Neuronal stem cell (in vitro differentiated cells): ENCODE measurements at regions not wholly inside any gene's neighbourhood (a gene's known extent, or its start where the extent isn't known, plus 50 kb on each side); places are given as distances from the start of the nearest gene placed in this dataset.

Experiments used
- DNase-seq: peaks from one replicate; pipeline ENCODE4 v3.0.0-alpha.2; 2013; ENCODE audit warnings: low spot score
- H2AFZ ChIP-seq: one replicate; pipeline ENCODE4 v1.6.1; 2013; ENCODE audit warnings: mild to moderate bottlenecking, low read length, inconsistent platforms
- H2AK5ac ChIP-seq: 2 replicates; pipeline ENCODE4 v1.6.1; 2013; ENCODE audit warnings: low read depth, mild to moderate bottlenecking, inconsistent platforms, low read length, moderate library complexity, mixed read lengths
- H2BK120ac ChIP-seq: 2 replicates; pipeline ENCODE4 v1.6.1; 2013; ENCODE audit warnings: low read depth, mild to moderate bottlenecking, inconsistent platforms, low read length, moderate library complexity, mixed read lengths
- H2BK12ac ChIP-seq: one replicate; pipeline ENCODE4 v1.6.1; 2013; ENCODE audit warnings: low read length, inconsistent platforms
- H2BK15ac ChIP-seq: 2 replicates; pipeline ENCODE4 v1.6.1; 2013; ENCODE audit warnings: mild to moderate bottlenecking, low read length, inconsistent platforms, mixed read lengths
- H2BK5ac ChIP-seq: one replicate; pipeline ENCODE4 v1.6.1; 2013; ENCODE audit warnings: inconsistent platforms, mild to moderate bottlenecking, low read length, moderate library complexity
- H3K14ac ChIP-seq: one replicate; pipeline ENCODE4 v1.6.1; 2013; ENCODE audit warnings: low read length, inconsistent platforms
- H3K18ac ChIP-seq: 2 replicates; pipeline ENCODE4 v1.6.1; 2013; ENCODE audit warnings: low read length, inconsistent platforms
- H3K23ac ChIP-seq: 2 replicates; pipeline ENCODE4 v1.6.1; 2013; ENCODE audit warnings: low read depth, mild to moderate bottlenecking, mixed read lengths, low read length, inconsistent platforms; ENCODE audit not compliant: poor library complexity
- H3K27ac ChIP-seq: replicated peaks from 3 replicates; pipeline ENCODE4 v1.5.1; 2013; ENCODE audit warnings: low read length, inconsistent platforms
- H3K27me3 ChIP-seq, 3 experiments: 2 replicates each; pipeline ENCODE4 v1.6.1; 2013; ENCODE audit warnings: low read length in 3 of 3, mild to moderate bottlenecking in 2 of 3, inconsistent platforms in 1 of 3, low read depth in 1 of 3, mixed read lengths in 1 of 3, moderate library complexity in 1 of 3; ENCODE audit not compliant: control insufficient read depth in 3 of 3, insufficient read depth in 3 of 3
- H3K36me3 ChIP-seq, 2 donors: replicated peaks in 1 of 2; 2 replicates each; pipeline ENCODE4 v1.6.1; 2013; ENCODE audit warnings: low read length in 2 of 2; ENCODE audit not compliant: control insufficient read depth in 2 of 2, insufficient read depth in 2 of 2
- H3K4ac ChIP-seq: 2 replicates; pipeline ENCODE4 v1.6.1; 2013; ENCODE audit warnings: inconsistent platforms, mild to moderate bottlenecking, low read length, moderate library complexity
- H3K4me1 ChIP-seq, 2 donors: 1 replicate in 1 of 2; 2 replicates in 1 of 2; pipeline ENCODE4 v1.6.1; 2013; ENCODE audit warnings: low read length in 2 of 2, low read depth in 1 of 2; ENCODE audit not compliant: control insufficient read depth in 2 of 2, insufficient read depth in 1 of 2
- H3K4me2 ChIP-seq: one replicate; pipeline ENCODE4 v1.6.1; 2013; ENCODE audit warnings: mild to moderate bottlenecking, low read length, inconsistent platforms; ENCODE audit not compliant: insufficient read depth, poor library complexity, severe bottlenecking
- H3K4me3 ChIP-seq, 2 donors: 2 replicates each; pipeline ENCODE4 v1.5.1; 2013; ENCODE audit warnings: low read length in 2 of 2, mild to moderate bottlenecking in 2 of 2, inconsistent platforms in 1 of 2, moderate library complexity in 1 of 2
- H3K79me1 ChIP-seq: one replicate; pipeline ENCODE4 v1.6.1; 2013; ENCODE audit warnings: low read depth, mild to moderate bottlenecking, inconsistent platforms, low read length, moderate library complexity
- H3K9ac ChIP-seq: one replicate; pipeline ENCODE4 v1.6.1; 2013; ENCODE audit warnings: mild to moderate bottlenecking, low read depth, low read length, inconsistent platforms; ENCODE audit not compliant: poor library complexity
- H3K9me3 ChIP-seq, 2 donors: replicated peaks in 1 of 2; 2 replicates each; pipeline versions ENCODE3 to v1.6.1; 2013; ENCODE audit warnings: low read length in 2 of 2, mild to moderate bottlenecking in 2 of 2, inconsistent platforms in 1 of 2, low read depth in 1 of 2, mixed read lengths in 1 of 2, moderate library complexity in 1 of 2; ENCODE audit not compliant: control insufficient read depth in 2 of 2, insufficient read depth in 1 of 2
- H4K8ac ChIP-seq: one replicate; pipeline ENCODE4 v1.6.1; 2013; ENCODE audit warnings: low read depth, mild to moderate bottlenecking, inconsistent platforms, low read length, moderate library complexity
- H4K91ac ChIP-seq: one replicate; pipeline ENCODE4 v1.6.1; 2013; ENCODE audit warnings: low read length, low read depth, mild to moderate bottlenecking, inconsistent platforms; ENCODE audit not compliant: poor library complexity
- WGBS, 2 donors: extraction: QIAGEN DNeasy Blood & Tissue Kit; methylation state at CpG; one replicate each; pipeline ENCODE4 v1.1.7; 2013; ENCODE audit warnings: missing lambda C conversion rate in 2 of 2, mixed read lengths in 1 of 2; ENCODE audit not compliant: insufficient read length in 2 of 2, insufficient replicate concordance in 1 of 2; ENCODE audit errors: extremely low coverage in 2 of 2; 5-methylcytosine and 5-hydroxymethylcytosine counted together

DNA sequence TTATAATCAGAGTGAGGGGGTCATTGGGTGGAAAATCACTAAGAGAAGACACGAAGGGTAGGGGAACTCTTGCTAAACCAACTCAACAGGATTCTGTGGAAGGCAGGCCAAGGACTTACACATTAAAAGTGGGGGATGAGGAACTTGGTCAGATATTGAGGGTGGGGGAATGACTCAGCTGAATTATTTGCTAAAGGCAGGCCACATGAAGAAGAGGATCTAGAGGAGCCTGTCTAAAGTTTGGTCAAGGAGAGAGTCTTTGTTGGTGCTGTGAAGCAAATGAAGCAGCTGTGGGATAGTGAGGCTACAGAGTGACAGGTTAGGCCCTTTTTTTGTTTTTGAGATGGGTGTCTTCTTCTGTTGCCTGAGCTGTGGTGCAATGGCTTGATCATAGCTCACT lies 63.9 kb upstream of the SPRY4 start:
- peak overlapping the region; percentile 56 for H2BK5ac ChIP-seq
- H3K14ac ChIP-seq = no peak overlapping the region
- no peaks in the 10 kb centered on the region for H3K27me3 ChIP-seq
- no peak overlapping the region for H3K4me3 ChIP-seq
- no peaks in the 10 kb centered on the region for H3K36me3 ChIP-seq
- no peak overlapping the region for H3K18ac ChIP-seq
- no peaks in the 10 kb centered on the region for H3K9me3 ChIP-seq
- H3K79me1 ChIP-seq = no peaks in the 10 kb centered on the region
- no peak overlapping the region for H2BK15ac ChIP-seq
- H3K4ac ChIP-seq = no peak overlapping the region
- H4K8ac ChIP-seq = no peak overlapping the region
- peak overlapping the region; percentile 30 for H2AK5ac ChIP-seq
- H3K27ac ChIP-seq = no peak overlapping the region
- H2BK120ac ChIP-seq = no peak overlapping the region
- H2AFZ ChIP-seq = no peak overlapping the region
- DNase-seq = no peak
- no peak overlapping the region for H3K9ac ChIP-seq
- H2BK12ac ChIP-seq = no peak overlapping the region
- H3K23ac ChIP-seq = no peak overlapping the region
- peaks cover 27 to 29% of the 10 kb centered on the region in 2 donors for H3K4me1 ChIP-seq
- no peak overlapping the region for H3K4me2 ChIP-seq
- WGBS, 2 donors = no CpG with 5 or more reads among the region's 1 CpG
- no peak overlapping the region for H4K91ac ChIP-seq

DNA sequence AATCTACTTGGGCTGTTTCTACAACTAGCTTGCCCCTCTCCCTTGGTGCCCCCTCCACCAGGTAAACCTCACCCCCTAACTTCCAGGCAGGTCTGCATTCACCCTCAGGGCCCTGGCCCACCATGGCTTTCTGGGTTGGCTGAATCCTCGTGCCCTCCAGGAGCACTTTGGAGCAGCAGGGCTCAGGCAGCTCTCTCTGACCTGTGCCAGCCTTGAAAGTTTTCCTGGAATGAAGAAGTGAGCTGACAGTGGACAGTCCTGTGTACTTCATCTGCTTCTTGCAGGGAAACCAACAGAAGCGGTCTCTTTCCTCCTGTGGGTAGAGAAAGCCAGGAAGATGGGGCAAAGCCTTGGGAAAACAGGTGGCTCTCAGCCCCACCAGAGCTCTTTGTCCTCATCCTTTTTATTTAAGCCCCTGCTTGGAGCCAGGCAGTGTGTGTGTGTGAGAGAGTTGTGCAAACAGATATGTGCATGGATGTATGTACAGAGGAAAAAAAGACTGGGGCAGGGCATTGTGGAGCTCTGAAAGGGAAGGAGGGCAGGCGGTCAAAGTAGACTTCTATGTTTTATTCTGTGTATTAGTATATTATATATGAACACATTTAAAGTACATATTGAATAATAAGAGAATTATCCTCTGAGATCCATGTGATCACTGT lies 62.3 kb upstream of the SPRY4 start:
- no peaks in the 10 kb centered on the region for H3K9me3 ChIP-seq
- no peak overlapping the region for H3K9ac ChIP-seq
- no peaks in the 10 kb centered on the region for H3K36me3 ChIP-seq
- no peak overlapping the region for H3K23ac ChIP-seq
- no peak overlapping the region for H3K14ac ChIP-seq
- H3K18ac ChIP-seq = peak overlapping the region; percentile 86
- no peak overlapping the region for H2BK12ac ChIP-seq
- DNase-seq = no peak
- H2AK5ac ChIP-seq = no peak overlapping the region
- no CpG with 5 or more reads among the region's 3 CpGs for WGBS, 2 donors
- peak overlapping the region; percentile 82 for H2AFZ ChIP-seq
- H3K4ac ChIP-seq = peak overlapping the region; percentile 27
- H3K27ac ChIP-seq = no peak overlapping the region
- H3K4me3 ChIP-seq = no peak overlapping the region
- H4K91ac ChIP-seq = no peak overlapping the region
- no peak overlapping the region for H3K4me2 ChIP-seq
- no peak overlapping the region for H2BK5ac ChIP-seq
- H3K4me1 ChIP-seq = peaks cover 32 to 33% of the 10 kb centered on the region in 2 donors
- H3K27me3 ChIP-seq = no peaks in the 10 kb centered on the region
- H3K79me1 ChIP-seq = no peaks in the 10 kb centered on the region
- no peak overlapping the region for H4K8ac ChIP-seq
- H2BK120ac ChIP-seq = no peak overlapping the region
- H2BK15ac ChIP-seq = no peak overlapping the region

DNA sequence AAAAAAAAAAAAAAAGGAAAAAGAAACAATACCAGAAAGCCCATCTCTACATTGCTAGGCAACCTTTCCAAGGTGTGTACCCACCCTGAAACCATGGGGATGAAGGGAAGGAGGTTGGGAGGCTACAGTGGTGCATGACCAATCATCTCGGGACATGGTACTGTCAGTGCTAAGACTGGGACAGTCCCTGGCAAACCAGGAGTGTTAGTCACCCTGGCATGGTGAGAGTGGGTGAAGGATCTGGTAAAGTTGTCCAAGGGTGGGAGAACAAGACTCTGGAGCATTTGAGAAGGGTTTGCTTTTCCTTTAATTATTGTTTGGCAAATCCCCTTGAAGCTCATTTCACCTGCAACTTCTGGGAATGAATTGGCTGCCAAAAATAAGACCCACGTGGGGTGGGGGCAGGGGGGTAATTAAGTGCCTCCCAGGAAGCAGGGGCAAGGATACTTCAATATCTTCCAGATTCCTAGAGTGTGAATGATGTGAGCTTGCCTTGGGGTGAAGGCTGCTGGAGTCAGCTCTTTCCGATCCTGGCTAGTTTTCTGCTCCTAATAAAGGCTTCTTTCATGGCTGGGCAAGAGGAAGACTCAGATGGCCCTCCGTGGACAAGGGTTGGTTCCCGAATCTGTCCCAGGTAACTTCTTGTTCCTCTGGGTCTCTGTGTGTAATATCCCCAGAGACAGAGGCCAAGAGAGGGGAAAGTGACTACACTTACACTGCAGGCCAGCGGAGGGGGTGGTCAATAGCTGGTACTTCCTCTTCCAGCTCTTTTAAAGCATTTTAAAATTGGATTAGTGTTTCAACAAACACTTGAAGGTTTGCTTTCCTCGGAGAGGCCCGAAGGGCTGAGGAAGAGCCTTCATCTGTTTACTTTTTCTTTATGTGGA lies 61.6 kb upstream of the SPRY4 start:
- Histone ChIP-seq H3K18ac (peak overlapping the region; percentile 90), H3K4ac (no peak overlapping the region), H2BK15ac (no peak overlapping the region), H2AK5ac (no peak overlapping the region), H4K91ac (no peak overlapping the region), H3K27ac (no peak overlapping the region), H3K4me3 (no peak overlapping the region), H4K8ac (no peak overlapping the region), H2BK5ac (no peak overlapping the region), H3K14ac (no peak overlapping the region), H2AFZ (peak overlapping the region; percentile 82), H3K36me3 (no peaks in the 10 kb centered on the region), H3K9me3 (no peaks in the 10 kb centered on the region), H3K27me3 (no peaks in the 10 kb centered on the region), H3K23ac (no peak overlapping the region), H3K79me1 (no peaks in the 10 kb centered on the region), H2BK120ac (peak overlapping the region; percentile 37), H3K4me1 (peaks cover 32 to 33% of the 10 kb centered on the region in 2 donors), H3K9ac (peak overlapping the region; percentile 64), H3K4me2 (no peak overlapping the region), H2BK12ac (no peak overlapping the region)
- DNase-seq = no peak
- WGBS, 2 donors = no CpG with 5 or more reads among the region's 8 CpGs

DNA sequence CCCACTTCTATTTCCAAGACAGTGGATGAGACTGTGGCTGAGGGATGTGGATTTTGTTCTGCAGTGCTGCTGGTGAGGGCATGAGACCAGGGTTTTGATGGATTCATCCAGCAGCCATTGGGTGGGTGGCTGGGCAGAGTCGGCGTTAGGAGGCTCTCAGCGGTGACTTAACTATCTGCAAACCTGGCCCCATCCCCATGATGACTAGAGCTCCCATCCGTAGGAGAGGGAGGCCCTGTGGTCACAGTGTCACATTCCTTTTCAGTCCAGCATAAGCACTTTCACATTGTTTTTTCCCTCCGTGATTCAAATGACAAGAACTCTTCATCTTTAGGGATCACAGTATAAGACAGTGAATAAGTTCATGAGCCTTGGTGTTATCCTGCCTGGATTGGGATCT lies 60.4 kb upstream of the SPRY4 start:
- H3K18ac ChIP-seq = peak overlapping the region; percentile 20
- no peak overlapping the region for H3K4me3 ChIP-seq

More for the DNA sequence above, 60.4 kb upstream of the SPRY4 start:
- Histone ChIP-seq H3K27me3 (no peaks in the 10 kb centered on the region), H3K27ac (no peak overlapping the region), H2BK120ac (no peak overlapping the region), H2AFZ (no peak overlapping the region), H3K9ac (no peak overlapping the region), H4K8ac (no peak overlapping the region), H2BK12ac (no peak overlapping the region), H3K4ac (no peak overlapping the region), H3K9me3 (no peaks in the 10 kb centered on the region), H2BK5ac (no peak overlapping the region), H3K23ac (no peak overlapping the region), H2BK15ac (no peak overlapping the region), H2AK5ac (no peak overlapping the region), H3K4me1 (peaks cover 21 to 27% of the 10 kb centered on the region in 2 donors), H3K79me1 (no peaks in the 10 kb centered on the region), H3K36me3 (no peaks in the 10 kb centered on the region), H4K91ac (no peak overlapping the region), H3K4me2 (no peak overlapping the region), H3K14ac (no peak overlapping the region)
- no peak for DNase-seq
- WGBS, 2 donors = no CpG with 5 or more reads among the region's 5 CpGs
